SU-DHL-6 (cell line): ENCODE measurements at regions not wholly inside any gene's neighbourhood (a gene's known extent, or its start where the extent isn't known, plus 50 kb on each side); places are given as distances from the start of the nearest gene placed in this dataset.

ENCODE experiments used
- H2AFZ ChIP-seq: fragments of 200-600 bp; sonication (generic); 2 replicates; pipeline ENCODE4 v1.6.1; 2014; ENCODE audit warnings: low read depth, mild to moderate bottlenecking, moderate library complexity, mixed read lengths, antibody characterized with exemption, low read length; ENCODE audit not compliant: severe bottlenecking
- H3F3A ChIP-seq: fragments of 200-600 bp; shearing (Covaris generic); 2 replicates; pipeline ENCODE4 v1.6.0; 2016; ENCODE audit warnings: antibody characterized with exemption, mild to moderate bottlenecking; ENCODE audit not compliant: insufficient read depth
- H3K27ac ChIP-seq: fragments of 200-600 bp; sonication (generic); 2 replicates; pipeline ENCODE4 v1.5.1; 2016; ENCODE audit warnings: low read depth, mild to moderate bottlenecking, low read length, moderate library complexity, mixed read lengths
- H3K27me3 ChIP-seq: fragments of 200-600 bp; sonication (generic), shearing (Covaris generic); 2 replicates; pipeline ENCODE4 v1.6.0; 2014; ENCODE audit warnings: mild to moderate bottlenecking, low read length
- H3K36me3 ChIP-seq: fragments of 200-600 bp; sonication (generic); 2 replicates; pipeline ENCODE4 v1.6.1; 2014; ENCODE audit warnings: mild to moderate bottlenecking, low read length, mixed read lengths
- H3K4me2 ChIP-seq: fragments of 300-600, 200-600 bp; shearing (Covaris generic), sonication (generic); 2 replicates; pipeline ENCODE4 v1.6.0; 2014; ENCODE audit warnings: low read length, low read depth, mild to moderate bottlenecking; ENCODE audit not compliant: poor library complexity, severe bottlenecking
- H3K4me3 ChIP-seq: fragments of 200-600 bp; sonication (generic); 2 replicates; pipeline ENCODE4 v1.5.1; 2014; ENCODE audit warnings: antibody characterized with exemption, low read length, mild to moderate bottlenecking, mixed read lengths; ENCODE audit not compliant: insufficient read depth, poor library complexity, severe bottlenecking
- H3K79me2 ChIP-seq: fragments of 200-600 bp; sonication (generic); 2 replicates; pipeline ENCODE4 v1.6.1; 2014; ENCODE audit warnings: mild to moderate bottlenecking, low read length, moderate library complexity; ENCODE audit not compliant: insufficient read depth
- H3K9ac ChIP-seq: fragments of 200-600 bp; sonication (generic); 2 replicates; pipeline ENCODE4 v1.7.0; 2014; ENCODE audit warnings: mild to moderate bottlenecking, low read length
- H3K9me2 ChIP-seq: fragments of 200-600 bp; sonication (generic); replicated peaks from 2 replicates; pipeline ENCODE4 v1.6.1; 2014; ENCODE audit warnings: low read length; ENCODE audit not compliant: insufficient read depth
- H3K9me3 ChIP-seq: fragments of 200-600 bp; sonication (generic); 2 replicates; pipeline ENCODE4 v1.6.1; 2014; ENCODE audit warnings: low read length, mixed read lengths; ENCODE audit not compliant: insufficient read depth
- H4K20me1 ChIP-seq: fragments of 200-600 bp; sonication (generic); 2 replicates; pipeline ENCODE4 v1.6.1; 2014; ENCODE audit warnings: low read depth, mild to moderate bottlenecking, antibody characterized with exemption, low read length, moderate library complexity, mixed read lengths
- EZH2phosphoT487 ChIP-seq: fragments of 200-600 bp; sonication (generic), shearing (Covaris generic); conservative IDR thresholded peaks from 2 replicates; pipeline ENCODE4 v1.6.1; 2018; ENCODE audit warnings: mild to moderate bottlenecking, antibody characterized with exemption, low read length, moderate library complexity, mixed read lengths
- TF ChIP-seq, protein P1 (sequence below): fragments of 200-600 bp; sonication (generic); IDR thresholded peaks from one replicate; pipeline ENCODE4 v1.5.1; 2017; ENCODE audit warnings: antibody characterized with exemption, mild to moderate bottlenecking, low read length, moderate library complexity; ENCODE audit not compliant: insufficient read depth, poor library complexity, severe bottlenecking

DNA sequence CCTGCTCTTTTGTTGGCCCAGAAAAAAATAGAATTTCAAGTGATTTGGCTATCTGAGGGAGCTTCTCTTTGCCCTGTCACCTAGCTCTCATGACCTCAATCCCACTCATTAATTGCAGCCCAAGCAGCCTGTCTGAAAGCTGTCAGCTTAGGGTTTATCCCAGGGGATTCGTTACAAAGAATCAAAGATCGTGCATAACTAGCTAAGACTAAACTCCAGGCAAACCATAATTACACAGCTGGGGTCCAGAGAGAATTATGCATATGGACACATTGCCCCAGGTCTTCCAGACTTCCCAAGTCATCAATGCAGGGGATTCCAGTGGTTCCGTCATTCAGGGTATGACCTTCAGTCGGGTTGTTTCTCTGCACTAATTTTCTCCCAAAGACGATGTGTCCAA, 91.6 kb upstream of the CBLB start:
- Histone ChIP-seq H3F3A (no peaks in the 10 kb centered on the region), H3K79me2 (no peaks in the 10 kb centered on the region), H3K4me3 (no peak overlapping the region), H3K9me2 (no peaks in the 10 kb centered on the region), H4K20me1 (no peaks in the 10 kb centered on the region), H3K36me3 (no peaks in the 10 kb centered on the region), H2AFZ (no peak overlapping the region), H3K27ac (no peak overlapping the region), H3K4me2 (no peak overlapping the region), H3K9ac (no peak overlapping the region), H3K27me3 (no peaks in the 10 kb centered on the region), H3K9me3 (no peaks in the 10 kb centered on the region)
- TF ChIP-seq EZH2phosphoT487, result no peak
- TF ChIP-seq, protein P1, sequence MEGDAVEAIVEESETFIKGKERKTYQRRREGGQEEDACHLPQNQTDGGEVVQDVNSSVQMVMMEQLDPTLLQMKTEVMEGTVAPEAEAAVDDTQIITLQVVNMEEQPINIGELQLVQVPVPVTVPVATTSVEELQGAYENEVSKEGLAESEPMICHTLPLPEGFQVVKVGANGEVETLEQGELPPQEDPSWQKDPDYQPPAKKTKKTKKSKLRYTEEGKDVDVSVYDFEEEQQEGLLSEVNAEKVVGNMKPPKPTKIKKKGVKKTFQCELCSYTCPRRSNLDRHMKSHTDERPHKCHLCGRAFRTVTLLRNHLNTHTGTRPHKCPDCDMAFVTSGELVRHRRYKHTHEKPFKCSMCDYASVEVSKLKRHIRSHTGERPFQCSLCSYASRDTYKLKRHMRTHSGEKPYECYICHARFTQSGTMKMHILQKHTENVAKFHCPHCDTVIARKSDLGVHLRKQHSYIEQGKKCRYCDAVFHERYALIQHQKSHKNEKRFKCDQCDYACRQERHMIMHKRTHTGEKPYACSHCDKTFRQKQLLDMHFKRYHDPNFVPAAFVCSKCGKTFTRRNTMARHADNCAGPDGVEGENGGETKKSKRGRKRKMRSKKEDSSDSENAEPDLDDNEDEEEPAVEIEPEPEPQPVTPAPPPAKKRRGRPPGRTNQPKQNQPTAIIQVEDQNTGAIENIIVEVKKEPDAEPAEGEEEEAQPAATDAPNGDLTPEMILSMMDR, result no peak

DNA sequence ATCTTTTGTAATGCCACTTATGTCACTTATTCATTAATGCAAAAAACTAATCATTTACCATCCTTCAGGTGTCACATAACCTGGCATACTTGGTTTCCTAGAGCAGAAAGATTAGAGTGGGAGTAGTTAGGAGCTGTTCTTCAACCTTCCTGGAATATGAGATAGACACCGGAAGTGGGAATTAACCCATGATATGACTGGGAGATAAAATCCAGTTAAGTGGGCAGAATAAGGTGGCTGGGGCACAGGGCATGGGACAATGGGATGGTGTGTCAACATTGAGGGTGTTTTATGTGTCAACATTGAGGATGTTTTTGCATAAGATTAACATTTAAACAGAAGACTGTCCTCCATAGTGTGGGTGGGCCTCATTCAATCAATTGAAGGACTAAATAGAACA, 94.3 kb upstream of the CBLB start:
- H3K9me3 ChIP-seq, result no peaks in the 10 kb centered on the region
- no peak overlapping the region for H2AFZ ChIP-seq
- no peak overlapping the region for H3K4me3 ChIP-seq
- no peak overlapping the region for H3K4me2 ChIP-seq
- TF ChIP-seq EZH2phosphoT487, result no peak
- TF ChIP-seq, protein P1, result no peak
- H3K36me3 ChIP-seq, result no peaks in the 10 kb centered on the region
- no peaks in the 10 kb centered on the region for H3K79me2 ChIP-seq
- no peaks in the 10 kb centered on the region for H3K27me3 ChIP-seq
- no peak overlapping the region for H3K9ac ChIP-seq
- H3K9me2 ChIP-seq, result no peaks in the 10 kb centered on the region
- no peak overlapping the region for H3K27ac ChIP-seq
- H3F3A ChIP-seq, result no peaks in the 10 kb centered on the region
- H4K20me1 ChIP-seq, result no peaks in the 10 kb centered on the region

DNA sequence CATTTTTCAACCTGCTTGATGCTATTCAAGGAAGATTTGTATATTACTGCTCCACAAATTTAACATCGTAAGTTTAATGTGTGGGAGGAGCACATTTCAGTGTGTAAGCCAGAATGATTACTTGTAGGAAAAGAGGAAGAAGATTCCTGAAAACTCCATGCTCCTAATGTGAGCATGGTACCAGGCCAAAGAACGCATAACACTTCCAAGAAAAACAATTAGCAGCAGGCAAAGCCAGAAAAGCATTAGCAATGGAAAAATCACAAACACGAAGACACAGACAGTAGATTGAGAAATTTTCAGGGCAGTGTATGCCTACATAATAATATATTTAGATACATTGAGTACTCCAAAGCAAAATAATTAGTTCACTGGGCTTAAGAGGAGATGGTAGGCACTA, 96.6 kb upstream of the CBLB start:
- H3K79me2 ChIP-seq, result no peaks in the 10 kb centered on the region
- H3K4me2 ChIP-seq, result no peak overlapping the region
- H3K4me3 ChIP-seq, result no peak overlapping the region
- no peak overlapping the region for H3K27ac ChIP-seq
- H3K9me2 ChIP-seq, result no peaks in the 10 kb centered on the region
- TF ChIP-seq, protein P1, result no peak
- TF ChIP-seq EZH2phosphoT487, result no peak
- no peaks in the 10 kb centered on the region for H3K36me3 ChIP-seq
- H3K9me3 ChIP-seq, result no peaks in the 10 kb centered on the region
- no peak overlapping the region for H2AFZ ChIP-seq
- no peaks in the 10 kb centered on the region for H4K20me1 ChIP-seq
- H3K27me3 ChIP-seq, result no peaks in the 10 kb centered on the region
- no peaks in the 10 kb centered on the region for H3F3A ChIP-seq
- H3K9ac ChIP-seq, result no peak overlapping the region

- Histone ChIP-seq H3K27me3 (no peaks in the 10 kb centered on the region), H3K9me3 (peaks cover 13% of the 10 kb centered on the region; the same call in 1 of the 2 replicates), H3K36me3 (peaks cover 4% of the 10 kb centered on the region; the same call in 1 of the 2 replicates), H3K9me2 (no peaks in the 10 kb centered on the region), H2AFZ (no peak overlapping the region), H3K27ac (no peak overlapping the region), H3K79me2 (no peaks in the 10 kb centered on the region), H3F3A (no peaks in the 10 kb centered on the region), H4K20me1 (no peaks in the 10 kb centered on the region), H3K4me2 (no peak overlapping the region), H3K9ac (no peak overlapping the region), H3K4me3 (no peak overlapping the region)
- TF ChIP-seq, protein P1, result no peak
- TF ChIP-seq EZH2phosphoT487, result no peak
Measured at GRCh38 chr3:105967117-105967516, 98.3 kb upstream of the CBLB start.
